HG03039 (cell line): ENCODE measurements at regions not wholly inside any gene's neighbourhood (a gene's known extent, or its start where the extent isn't known, plus 50 kb on each side); places are given as distances from the start of the nearest gene placed in this dataset.
A peak's percentile ranks its signal among the peaks of the same experiment; 100 is the strongest.
"Not testable (repeated sequence)": the region's sequence is repeated elsewhere in the genome, so short reads cannot be mapped to it uniquely, and the experiment has no call there.

Experiments
- ATAC-seq: cut with Tn5 transposase; IDR thresholded peaks from one replicate; pipeline ENCODE4 v1.9.1; 2021; ENCODE audit warnings: mild to moderate bottlenecking, moderate library complexity; ENCODE audit not compliant: unreplicated experiment

GRCh38 chr9:99670886-99671285 is 150.8 kb upstream of the NR4A3 start:
- ATAC-seq, result not testable (repeated sequence)

- ATAC-seq, result no peak
Measured at GRCh38 chr9:99677281-99677680, 144.4 kb upstream of the NR4A3 start.

GRCh38 chr9:99678566-99678965 is 143.1 kb upstream of the NR4A3 start:
- ATAC-seq, result no peak

GRCh38 chr9:99680191-99680590 is 141.5 kb upstream of the NR4A3 start:
- ATAC-seq, result no peak

GRCh38 chr9:99681113-99681512 is 140.6 kb upstream of the NR4A3 start:
- ATAC-seq, result no peak

GRCh38 chr9:99682378-99682777 is 139.3 kb upstream of the NR4A3 start:
- ATAC-seq, result no peak

- ATAC-seq, result no peak
Measured at GRCh38 chr9:99682870-99683269, 138.8 kb upstream of the NR4A3 start.

GRCh38 chr9:99690573-99690972 is 131.1 kb upstream of the NR4A3 start:
- ATAC-seq, result no peak

GRCh38 chr9:99693888-99694287 is 127.8 kb upstream of the NR4A3 start:
- ATAC-seq, result no peak

GRCh38 chr9:99694393-99694792 is 127.3 kb upstream of the NR4A3 start:
- ATAC-seq, result no peak

- no peak for ATAC-seq
Measured at GRCh38 chr9:99699396-99699795, 122.3 kb upstream of the NR4A3 start.

- ATAC-seq, result no peak
Measured at GRCh38 chr9:99712214-99712613, 109.5 kb upstream of the NR4A3 start.

GRCh38 chr9:99713838-99714306 is 107.8 kb upstream of the NR4A3 start:
- no peak for ATAC-seq

GRCh38 chr9:99718631-99719030 is 103.1 kb upstream of the NR4A3 start:
- no peak for ATAC-seq

- peak; percentile 73 for ATAC-seq
Measured at GRCh38 chr9:99720455-99721050, 101.1 kb upstream of the NR4A3 start.

- ATAC-seq, result no peak
Measured at GRCh38 chr9:99721898-99722297, 99.8 kb upstream of the NR4A3 start.

GRCh38 chr9:99722877-99723276 is 98.8 kb upstream of the NR4A3 start:
- no peak for ATAC-seq

GRCh38 chr9:99724640-99725039 is 97.0 kb upstream of the NR4A3 start:
- ATAC-seq, result no peak

GRCh38 chr9:99725852-99726251 is 95.8 kb upstream of the NR4A3 start:
- no peak for ATAC-seq

GRCh38 chr9:99726758-99727157 is 94.9 kb upstream of the NR4A3 start:
- ATAC-seq, result no peak

- no peak for ATAC-seq
Measured at GRCh38 chr9:99730062-99730461, 91.6 kb upstream of the NR4A3 start.

GRCh38 chr9:99731950-99732349 is 89.7 kb upstream of the NR4A3 start:
- ATAC-seq, result no peak

- ATAC-seq, result no peak
Measured at GRCh38 chr9:99732715-99733114, 89.0 kb upstream of the NR4A3 start.
